Hepatocyte (in vitro differentiated cells): ENCODE measurements at regions not wholly inside any gene's neighbourhood (a gene's known extent, or its start where the extent isn't known, plus 50 kb on each side); places are given as distances from the start of the nearest gene placed in this dataset.

Experiments
- CTCF ChIP-seq: fragments of 200-600 bp; sonication (generic); IDR thresholded peaks from 2 replicates; pipeline ENCODE4 v1.5.1; 2016; ENCODE audit warnings: antibody characterized with exemption, mild to moderate bottlenecking; ENCODE audit not compliant: poor library complexity
- EZH2 ChIP-seq: fragments of 200-600 bp; sonication (generic); IDR thresholded peaks from 2 replicates; pipeline ENCODE4 v1.6.1; 2016; ENCODE audit warnings: antibody characterized with exemption, mild to moderate bottlenecking, borderline replicate concordance
- EZH2phosphoT487 ChIP-seq: fragments of 200-600 bp; sonication (generic); IDR thresholded peaks from one replicate; pipeline ENCODE4 v1.6.1; 2018; ENCODE audit warnings: antibody characterized with exemption, mild to moderate bottlenecking, low read depth, moderate library complexity; ENCODE audit not compliant: unreplicated experiment, severe bottlenecking

GRCh38 chr2:134788417-134788816 is 50.0 kb upstream of the ACMSD start:
- TF ChIP-seq CTCF (no peak), EZH2phosphoT487 (no peak), EZH2 (no peak)
